Natural killer cell (primary cell): ENCODE measurements at regions not wholly inside any gene's neighbourhood (a gene's known extent, or its start where the extent isn't known, plus 50 kb on each side); places are given as distances from the start of the nearest gene placed in this dataset.

ENCODE experiments used
- ATAC-seq, 3 donors: fragments of 150-1000 bp in 2 of 3; fragments of 200-7000 bp in 1 of 3; cut with Tn5 transposase; 1 replicate in 1 of 3; 2 replicates in 2 of 3; pipeline ENCODE4 v1.10.0; 2021; ENCODE audit warnings: mild to moderate bottlenecking in 2 of 3, moderate library complexity in 2 of 3
- DNase-seq, 2 donors: peaks; one replicate each; pipeline versions ENCODE4 v3.0.0 to v3.0.0-alpha.2; 2013 to 2021; ENCODE audit warnings: mixed read lengths in 1 of 2
- H3K27ac ChIP-seq: one replicate; pipeline ENCODE4 v1.5.1; 2013; ENCODE audit warnings: mild to moderate bottlenecking, low read length
- H3K27me3 ChIP-seq: one replicate; pipeline ENCODE4 v1.6.1; 2013; ENCODE audit warnings: low read length; ENCODE audit not compliant: control insufficient read depth, insufficient read depth
- H3K36me3 ChIP-seq: one replicate; pipeline ENCODE4 v1.6.1; 2013; ENCODE audit warnings: low read length; ENCODE audit not compliant: control insufficient read depth, insufficient read depth
- H3K4me1 ChIP-seq: one replicate; pipeline ENCODE4 v1.6.1; 2013; ENCODE audit warnings: low read length; ENCODE audit not compliant: control insufficient read depth, insufficient read depth
- H3K4me3 ChIP-seq: one replicate; pipeline ENCODE4 v1.5.1; 2013; ENCODE audit warnings: low read length
- H3K9me3 ChIP-seq: one replicate; pipeline ENCODE4 v1.6.1; 2013; ENCODE audit warnings: low read length; ENCODE audit not compliant: control insufficient read depth, insufficient read depth
- H3K27ac Mint-ChIP-seq, 2 donors: one replicate each; pipeline ENCODE4 v1.8.0; 2022; ENCODE audit warnings: mild to moderate bottlenecking in 2 of 2, mixed read lengths in 2 of 2, moderate library complexity in 1 of 2
- H3K27me3 Mint-ChIP-seq, 2 donors: one replicate each; pipeline ENCODE4 v1.8.0; 2022; ENCODE audit warnings: low read depth in 2 of 2, mixed read lengths in 2 of 2
- H3K36me3 Mint-ChIP-seq: one replicate; pipeline ENCODE4 v1.8.0; 2022; ENCODE audit warnings: mixed read lengths
- H3K4me1 Mint-ChIP-seq, 2 donors: one replicate each; pipeline ENCODE4 v1.8.0; 2022; ENCODE audit warnings: mixed read lengths in 2 of 2
- H3K4me3 Mint-ChIP-seq: one replicate; pipeline ENCODE4 v1.8.0; 2022; ENCODE audit warnings: mild to moderate bottlenecking, moderate library complexity, mixed read lengths
- H3K9me3 Mint-ChIP-seq, 2 donors: one replicate each; pipeline ENCODE4 v1.8.0; 2022; ENCODE audit warnings: mixed read lengths in 2 of 2
- WGBS: methylation state at CpG from one replicate; pipeline ENCODE4 v1.1.7; 2013; ENCODE audit warnings: missing lambda C conversion rate; ENCODE audit not compliant: insufficient coverage; 5-methylcytosine and 5-hydroxymethylcytosine counted together
- intact Hi-C: fragments of 100-400 bp; cut with micrococcal nuclease; formaldehyde crosslinking; loops from one replicate; pipeline ENCODE4 v1.14.2; 2022
- TF ChIP-seq, protein P1 (sequence below): fragments of 200-600 bp; IDR thresholded peaks from one replicate; pipeline ENCODE4 v1.8.0; 2022; ENCODE audit warnings: antibody characterized with exemption

- no peaks in the 10 kb centered on the region for H3K27me3 Mint-ChIP-seq
- 50% methylated on average over 2 of the region's 2 CpGs for WGBS
- intact Hi-C loops, result no loop called here
Observed at GRCh38 chr1:204799630-204800029, 71.0 kb upstream of the NFASC start.

DNA sequence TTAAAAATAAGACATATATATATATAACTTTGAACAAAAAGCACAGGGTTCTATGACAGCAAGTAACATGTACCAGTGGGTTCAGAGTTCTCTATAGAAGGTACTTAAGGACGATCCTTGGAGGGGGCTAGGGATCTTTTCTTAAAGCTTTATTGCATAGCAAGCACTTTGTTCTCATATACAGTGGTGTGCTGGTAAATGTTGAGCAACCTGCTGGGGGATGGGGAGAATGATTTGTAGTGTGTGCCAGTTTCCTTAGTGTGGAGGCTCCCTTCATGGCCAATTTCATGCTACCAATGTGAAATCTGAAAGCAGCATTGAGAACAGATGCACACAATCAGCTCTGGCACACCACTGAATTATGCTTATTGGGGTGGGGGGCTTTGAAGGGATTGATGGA, 69.5 kb upstream of the NFASC start:
- intact Hi-C loops, result no loop called here

More at GRCh38 chr1:204799630-204800029, 71.0 kb upstream of the NFASC start:
- Histone ChIP-seq H3K27me3 (no peaks in the 10 kb centered on the region), H3K4me3 (no peak overlapping the region), H3K36me3 (no peaks in the 10 kb centered on the region), H3K4me1 (peaks cover 9% of the 10 kb centered on the region), H3K27ac (no peak overlapping the region), H3K9me3 (no peaks in the 10 kb centered on the region)
- Mint-ChIP-seq H3K4me1 (no peaks in the 10 kb centered on the region), H3K36me3 (no peaks in the 10 kb centered on the region), H3K9me3 (no peaks in the 10 kb centered on the region), H3K4me3 (no peak overlapping the region), H3K27ac (no peak overlapping the region)
- no peak for DNase-seq
- TF ChIP-seq, protein P1, sequence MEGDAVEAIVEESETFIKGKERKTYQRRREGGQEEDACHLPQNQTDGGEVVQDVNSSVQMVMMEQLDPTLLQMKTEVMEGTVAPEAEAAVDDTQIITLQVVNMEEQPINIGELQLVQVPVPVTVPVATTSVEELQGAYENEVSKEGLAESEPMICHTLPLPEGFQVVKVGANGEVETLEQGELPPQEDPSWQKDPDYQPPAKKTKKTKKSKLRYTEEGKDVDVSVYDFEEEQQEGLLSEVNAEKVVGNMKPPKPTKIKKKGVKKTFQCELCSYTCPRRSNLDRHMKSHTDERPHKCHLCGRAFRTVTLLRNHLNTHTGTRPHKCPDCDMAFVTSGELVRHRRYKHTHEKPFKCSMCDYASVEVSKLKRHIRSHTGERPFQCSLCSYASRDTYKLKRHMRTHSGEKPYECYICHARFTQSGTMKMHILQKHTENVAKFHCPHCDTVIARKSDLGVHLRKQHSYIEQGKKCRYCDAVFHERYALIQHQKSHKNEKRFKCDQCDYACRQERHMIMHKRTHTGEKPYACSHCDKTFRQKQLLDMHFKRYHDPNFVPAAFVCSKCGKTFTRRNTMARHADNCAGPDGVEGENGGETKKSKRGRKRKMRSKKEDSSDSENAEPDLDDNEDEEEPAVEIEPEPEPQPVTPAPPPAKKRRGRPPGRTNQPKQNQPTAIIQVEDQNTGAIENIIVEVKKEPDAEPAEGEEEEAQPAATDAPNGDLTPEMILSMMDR, result no peak
- ATAC-seq, result no peak

GRCh38 chr1:204802401-204803175, 68.1 kb upstream of the NFASC start:
- H3K36me3 ChIP-seq, result no peaks in the 10 kb centered on the region
- H3K27ac ChIP-seq, result no peak overlapping the region
- no peak overlapping the region for H3K4me3 ChIP-seq
- no peak overlapping the region for H3K4me3 Mint-ChIP-seq
- TF ChIP-seq, protein P1, result no peak
- H3K27ac Mint-ChIP-seq, result no peak overlapping the region
- H3K9me3 ChIP-seq, result no peaks in the 10 kb centered on the region
- H3K9me3 Mint-ChIP-seq, result no peaks in the 10 kb centered on the region
- ATAC-seq (no peak), DNase-seq (peak in 1 of 2 donors; percentile 19)
- 66% methylated on average over 8 of the region's 9 CpGs for WGBS
- intact Hi-C loops, result no loop called here
- H3K4me1 Mint-ChIP-seq, result peaks cover 6 to 7% of the 10 kb centered on the region in 2 donors
- no peaks in the 10 kb centered on the region for H3K27me3 Mint-ChIP-seq
- peaks cover 17% of the 10 kb centered on the region for H3K4me1 ChIP-seq
- H3K27me3 ChIP-seq, result no peaks in the 10 kb centered on the region
- H3K36me3 Mint-ChIP-seq, result no peaks in the 10 kb centered on the region

More for the DNA sequence above, 69.5 kb upstream of the NFASC start:
- Histone ChIP-seq H3K4me3 (no peak overlapping the region), H3K27me3 (no peaks in the 10 kb centered on the region), H3K4me1 (peaks cover 9% of the 10 kb centered on the region), H3K36me3 (no peaks in the 10 kb centered on the region), H3K9me3 (no peaks in the 10 kb centered on the region), H3K27ac (no peak overlapping the region)
- WGBS, result 0% methylated on average over 1 of the region's 1 CpG
- DNase-seq, result no peak
- no peaks in the 10 kb centered on the region for H3K27me3 Mint-ChIP-seq
- H3K27ac Mint-ChIP-seq, result no peak overlapping the region
- H3K36me3 Mint-ChIP-seq, result no peaks in the 10 kb centered on the region
- TF ChIP-seq, protein P1, result no peak
- H3K4me3 Mint-ChIP-seq, result no peak overlapping the region
- H3K9me3 Mint-ChIP-seq, result no peaks in the 10 kb centered on the region
- no peak for ATAC-seq
- no peaks in the 10 kb centered on the region for H3K4me1 Mint-ChIP-seq

GRCh38 chr1:204803607-204804006, 67.1 kb upstream of the NFASC start:
- WGBS, result 58% methylated on average over 3 of the region's 3 CpGs
- peaks cover 17% of the 10 kb centered on the region for H3K4me1 ChIP-seq
- H3K4me1 Mint-ChIP-seq, result peaks cover 6 to 7% of the 10 kb centered on the region in 2 donors
- DNase-seq, result no peak
- no peaks in the 10 kb centered on the region for H3K36me3 Mint-ChIP-seq
- no peaks in the 10 kb centered on the region for H3K27me3 ChIP-seq
- H3K4me3 Mint-ChIP-seq, result no peak overlapping the region
- H3K9me3 Mint-ChIP-seq, result no peaks in the 10 kb centered on the region
- ATAC-seq, result no peak
- H3K27me3 Mint-ChIP-seq, result no peaks in the 10 kb centered on the region
- no peak overlapping the region for H3K27ac ChIP-seq
- no peaks in the 10 kb centered on the region for H3K36me3 ChIP-seq
- H3K9me3 ChIP-seq, result no peaks in the 10 kb centered on the region
- H3K27ac Mint-ChIP-seq, result no peak overlapping the region
- no peak overlapping the region for H3K4me3 ChIP-seq
- intact Hi-C loops, result no loop called here
- TF ChIP-seq, protein P1, result no peak
